Psoas muscle (tissue), 7 donors: ENCODE measurements at regions not wholly inside any gene's neighbourhood (a gene's known extent, or its start where the extent isn't known, plus 50 kb on each side); places are given as distances from the start of the nearest gene placed in this dataset.

Source experiments
- ATAC-seq, 4 donors: fragments of 200-7000 bp; cut with Tn5 transposase; one replicate each; pipeline ENCODE4 v1.9.1; 2020; ENCODE audit warnings: moderate library complexity in 3 of 4, mild to moderate bottlenecking in 2 of 4
- DNase-seq, 2 donors: peaks; one replicate each; pipeline ENCODE4 v3.0.0-alpha.2; 2020
- H3K27ac ChIP-seq: fragments of 200-600 bp; one replicate; pipeline ENCODE4 v1.8.0; 2022
- H3K27me3 ChIP-seq, 3 donors: fragments of 200-600 bp in 1 of 3; one replicate each; pipeline versions ENCODE4 v1.6.1 to v1.8.0; 2013 to 2022; ENCODE audit warnings: low read length in 2 of 3, mild to moderate bottlenecking in 2 of 3, moderate library complexity in 1 of 3; ENCODE audit not compliant: insufficient read depth in 3 of 3
- H3K36me3 ChIP-seq, 2 donors: fragments of 200-600 bp in 1 of 2; one replicate each; pipeline versions ENCODE4 v1.6.1 to v1.8.0; 2013 to 2022; ENCODE audit warnings: low read depth in 1 of 2, mild to moderate bottlenecking in 1 of 2, moderate library complexity in 1 of 2; ENCODE audit not compliant: insufficient read depth in 1 of 2
- H3K4me1 ChIP-seq: fragments of 200-600 bp; one replicate; pipeline ENCODE4 v1.8.0; 2022
- H3K4me3 ChIP-seq: fragments of 200-600 bp; one replicate; pipeline ENCODE4 v1.8.0; 2022; ENCODE audit warnings: mild to moderate bottlenecking
- H3K9me3 ChIP-seq: fragments of 200-600 bp; one replicate; pipeline ENCODE4 v1.8.0; 2022
- CTCF ChIP-seq: fragments of 200-600 bp; IDR thresholded peaks from one replicate; pipeline ENCODE4 v1.8.0; 2022; ENCODE audit warnings: antibody characterized with exemption
- WGBS, 3 donors: extraction: QIAGEN DNeasy Blood & Tissue Kit; methylation state at CpG; one replicate each; pipeline versions ENCODE4 v1.1.6 to v1.1.7; 2013; 5-methylcytosine and 5-hydroxymethylcytosine counted together
- intact Hi-C, 2 donors: fragments of 100-400 bp; cut with DNase I; formaldehyde crosslinking; loops; one replicate each; pipeline versions ENCODE4 v1.11.0 to v1.14.2; 2022
- donor health status: healthy with polysubstance abuse.
- donor health status: DM: no; HTN: no; CAD: no; lungs with moderate emphysema.
- donor health status: Bipolar disorder and iron deficiency.
- donor health status: healthy.
- donor health status: DM: yes; HTN: yes; CAD: no.
- donor health status: DM: no; HTN: no; CAD: no.
- donor health status: DM: yes; HTN: yes; CAD: no.

- Histone ChIP-seq H3K36me3 (no peaks in the 10 kb centered on the region), H3K27ac (no peak overlapping the region), H3K27me3 (no peaks in the 10 kb centered on the region), H3K4me3 (no peak overlapping the region), H3K4me1 (no peaks in the 10 kb centered on the region), H3K9me3 (no peaks in the 10 kb centered on the region)
- ATAC-seq (no peak), DNase-seq (no peak)
- intact Hi-C loops, result no loop called here
- 32 to 53% (median 38%) methylated on average over 4 of the region's 4 CpGs for WGBS, 3 donors
- no peak for TF ChIP-seq CTCF
These were observed 602.1 kb upstream of the TMEM132C start for GRCh38 chr12:127664901-127665300.

- TF ChIP-seq CTCF, result no peak
- H3K27me3 ChIP-seq, result no peaks in the 10 kb centered on the region
- H3K4me3 ChIP-seq, result no peak overlapping the region
- no peak overlapping the region for H3K27ac ChIP-seq
- intact Hi-C loops, result no loop called here
- no peaks in the 10 kb centered on the region for H3K4me1 ChIP-seq
- H3K9me3 ChIP-seq, result no peaks in the 10 kb centered on the region
- WGBS, 3 donors, result 62 to 82% (median 69%) methylated on average over 3 of the region's 3 CpGs
- H3K36me3 ChIP-seq, result no peaks in the 10 kb centered on the region
- ATAC-seq, result no peak
- no peak for DNase-seq
These were observed 599.8 kb upstream of the TMEM132C start for GRCh38 chr12:127667131-127667685.

GRCh38 chr12:127670294-127670693 lies 596.7 kb upstream of the TMEM132C start:
- intact Hi-C loops, result no loop called here

GRCh38 chr12:127670796-127671195 lies 596.2 kb upstream of the TMEM132C start:
- no peaks in the 10 kb centered on the region for H3K9me3 ChIP-seq
- no peak overlapping the region for H3K4me3 ChIP-seq
- WGBS, 3 donors, result 42 to 53% (median 44%) methylated on average over 5 of the region's 5 CpGs
- intact Hi-C loops, result no loop called here
- DNase-seq (no peak), ATAC-seq (no peak)
- no peaks in the 10 kb centered on the region for H3K4me1 ChIP-seq
- no peaks in the 10 kb centered on the region for H3K36me3 ChIP-seq
- no peak for TF ChIP-seq CTCF
- no peak overlapping the region for H3K27ac ChIP-seq
- no peaks in the 10 kb centered on the region for H3K27me3 ChIP-seq

More at GRCh38 chr12:127670294-127670693, 596.7 kb upstream of the TMEM132C start:
- H3K27me3 ChIP-seq, result no peaks in the 10 kb centered on the region
- 70 to 81% (median 72%) methylated on average over 5 of the region's 5 CpGs for WGBS, 3 donors
- H3K4me3 ChIP-seq, result no peak overlapping the region
- H3K27ac ChIP-seq, result no peak overlapping the region
- no peak for TF ChIP-seq CTCF
- ATAC-seq, result no peak
- DNase-seq, result no peak
- H3K36me3 ChIP-seq, result no peaks in the 10 kb centered on the region
- H3K9me3 ChIP-seq, result no peaks in the 10 kb centered on the region
- no peaks in the 10 kb centered on the region for H3K4me1 ChIP-seq

GRCh38 chr12:127675936-127676335 lies 591.0 kb upstream of the TMEM132C start:
- ATAC-seq (no peak), DNase-seq (no peak)
- no peaks in the 10 kb centered on the region for H3K27me3 ChIP-seq
- H3K36me3 ChIP-seq, result no peaks in the 10 kb centered on the region
- WGBS, 3 donors, result 42 to 46% (median 45%) methylated on average over 6 of the region's 6 CpGs
- no peak overlapping the region for H3K4me3 ChIP-seq
- H3K9me3 ChIP-seq, result no peaks in the 10 kb centered on the region
- TF ChIP-seq CTCF, result no peak
- intact Hi-C loops, result no loop called here
- no peaks in the 10 kb centered on the region for H3K4me1 ChIP-seq
- no peak overlapping the region for H3K27ac ChIP-seq
